Activated CD4-positive, alpha-beta T cell treated with anti-CD3 and anti-CD28 coated beads, Interleukin-2, amount 10 ng/mL, durations not matched to agents 24 days and 14 days (primary cell): ENCODE measurements at regions not wholly inside any gene's neighbourhood (a gene's known extent, or its start where the extent isn't known, plus 50 kb on each side); places are given as distances from the start of the nearest gene placed in this dataset.
A peak's percentile ranks its signal among the peaks of the same experiment; 100 is the strongest.
"Not testable (repeated sequence)": the region's sequence is repeated elsewhere in the genome, so short reads cannot be mapped to it uniquely, and the experiment has no call there.

ENCODE experiments used
- DNase-seq: peaks from one replicate; pipeline ENCODE4 v3.0.0; 2022
- H3K27ac Mint-ChIP-seq: one replicate; pipeline ENCODE4 v1.8.0; 2022; ENCODE audit warnings: mild to moderate bottlenecking, mixed read lengths
- H3K27me3 Mint-ChIP-seq: one replicate; pipeline ENCODE4 v1.8.0; 2022; ENCODE audit warnings: mixed read lengths
- H3K36me3 Mint-ChIP-seq: one replicate; pipeline ENCODE4 v1.8.0; 2022; ENCODE audit warnings: low read depth, mild to moderate bottlenecking, mixed read lengths
- H3K4me1 Mint-ChIP-seq: one replicate; pipeline ENCODE4 v1.8.0; 2021; ENCODE audit warnings: mixed read lengths
- H3K4me3 Mint-ChIP-seq: one replicate; pipeline ENCODE4 v1.8.0; 2022; ENCODE audit warnings: mild to moderate bottlenecking, moderate library complexity, mixed read lengths
- H3K9me3 Mint-ChIP-seq: one replicate; pipeline ENCODE4 v1.8.0; 2021; ENCODE audit warnings: mixed read lengths
- intact Hi-C: fragments of 100-400 bp; cut with micrococcal nuclease; formaldehyde crosslinking; loops from one replicate; pipeline ENCODE4 v1.15.1; 2023

- Mint-ChIP-seq H3K4me3 (peak overlapping the region; percentile 90), H3K27me3 (peaks cover 2% of the 10 kb centered on the region), H3K27ac (no peak overlapping the region)
Measured at GRCh38 chr7:67301667-67302066, 305.0 kb downstream of the TYW1 start.

DNA sequence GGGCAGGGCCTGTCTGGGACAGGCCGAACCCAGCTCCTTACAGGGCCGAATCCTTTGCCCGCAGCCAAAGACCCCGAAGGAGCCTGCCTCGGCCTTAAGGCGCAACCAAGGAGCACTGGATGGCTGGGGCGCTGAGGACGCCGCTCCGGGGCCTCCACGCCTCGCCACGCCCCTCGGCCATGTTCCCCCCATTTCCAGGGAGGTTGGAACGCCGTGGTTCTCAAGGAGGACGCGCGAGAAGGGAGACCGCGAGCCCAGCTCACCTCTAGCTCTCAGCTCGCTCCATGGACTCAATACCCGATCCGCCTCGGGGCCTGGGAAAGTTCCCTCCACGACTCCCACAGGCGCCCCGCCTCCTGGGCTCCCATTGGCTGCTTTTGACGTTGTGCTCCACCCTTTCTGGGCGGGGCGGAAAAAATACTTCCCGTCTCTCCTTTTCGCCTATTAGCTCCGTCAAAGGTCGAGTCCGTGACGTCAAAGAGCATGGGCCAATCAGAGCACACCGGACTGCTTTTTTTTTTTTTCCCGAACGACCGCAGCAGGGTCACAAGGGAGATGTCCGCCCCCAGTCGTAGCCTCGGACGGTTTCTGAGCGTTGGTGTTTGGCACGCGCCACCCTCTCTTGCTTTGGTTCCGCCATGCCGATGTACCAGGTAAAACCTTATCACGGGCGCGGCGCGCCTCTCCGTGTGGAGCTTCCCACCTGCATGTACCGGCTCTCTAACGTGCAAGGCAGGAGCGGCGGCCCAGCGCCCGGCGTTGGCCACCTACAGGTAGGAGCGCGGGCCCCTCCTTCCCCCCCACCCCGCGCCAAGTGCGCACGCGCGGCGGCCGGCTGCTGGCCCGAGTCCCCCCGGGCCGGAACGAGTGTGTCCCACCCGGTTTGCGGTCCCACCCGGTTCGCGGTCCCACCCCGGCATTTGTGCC lies 305.7 kb downstream of the TYW1 start:
- Mint-ChIP-seq H3K4me3 (peak overlapping the region; percentile 90), H3K9me3 (no peaks in the 10 kb centered on the region), H3K27ac (peak overlapping the region; percentile 97), H3K4me1 (peaks cover 26% of the 10 kb centered on the region), H3K36me3 (peaks cover 14% of the 10 kb centered on the region), H3K27me3 (peaks cover 2% of the 10 kb centered on the region)
- intact Hi-C loops: loop anchor here (5.0 to 10.0 kb wide), 4 partner anchors 260 to 1318 kb away; partner anchors contain the start of gene GUSB
- peak; percentile 99 for DNase-seq

More at GRCh38 chr7:67301667-67302066, 305.0 kb downstream of the TYW1 start:
- no peak for DNase-seq
- H3K36me3 Mint-ChIP-seq: peaks cover 14% of the 10 kb centered on the region
- H3K4me1 Mint-ChIP-seq: peaks cover 25% of the 10 kb centered on the region
- H3K9me3 Mint-ChIP-seq: no peaks in the 10 kb centered on the region
- intact Hi-C loops: loop anchor here (5.0 to 10.0 kb wide), 4 partner anchors 259 to 1317 kb away; partner anchors contain the start of gene GUSB

- peaks cover 26% of the 10 kb centered on the region for H3K4me1 Mint-ChIP-seq
- H3K27me3 Mint-ChIP-seq, DNase-seq, H3K9me3 Mint-ChIP-seq: not testable (repeated sequence)
- H3K36me3 Mint-ChIP-seq: peaks cover 34% of the 10 kb centered on the region
- peak overlapping the region; percentile 20 for H3K27ac Mint-ChIP-seq
- peak overlapping the region; percentile 30 for H3K4me3 Mint-ChIP-seq
- intact Hi-C loops: loop anchor here (5.0 to 10.0 kb wide), 4 partner anchors 263 to 1320 kb away; partner anchors contain the start of gene GUSB
Measured at GRCh38 chr7:67304846-67305245, 308.2 kb downstream of the TYW1 start.

DNA sequence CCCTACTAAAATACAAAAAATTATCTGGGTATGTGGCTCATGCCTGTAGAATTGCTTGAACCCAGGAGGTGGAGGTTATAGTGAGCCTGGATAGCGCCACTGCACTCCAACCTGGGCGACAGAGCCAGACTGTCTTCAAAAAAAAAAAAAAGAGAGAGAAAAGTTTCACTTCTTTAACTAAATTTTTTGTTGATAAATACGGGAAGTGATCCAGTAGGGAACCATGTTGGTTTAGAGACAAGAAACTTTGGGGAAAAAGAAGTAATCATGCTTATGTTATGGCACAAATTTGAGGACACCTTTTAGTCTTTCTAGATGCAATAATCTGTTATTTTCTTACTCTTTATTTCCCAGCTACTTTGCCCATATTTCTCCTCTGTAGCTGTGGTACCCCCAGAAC lies 309.7 kb downstream of the TYW1 start:
- peaks cover 2% of the 10 kb centered on the region for H3K27me3 Mint-ChIP-seq
- DNase-seq: no peak

DNA sequence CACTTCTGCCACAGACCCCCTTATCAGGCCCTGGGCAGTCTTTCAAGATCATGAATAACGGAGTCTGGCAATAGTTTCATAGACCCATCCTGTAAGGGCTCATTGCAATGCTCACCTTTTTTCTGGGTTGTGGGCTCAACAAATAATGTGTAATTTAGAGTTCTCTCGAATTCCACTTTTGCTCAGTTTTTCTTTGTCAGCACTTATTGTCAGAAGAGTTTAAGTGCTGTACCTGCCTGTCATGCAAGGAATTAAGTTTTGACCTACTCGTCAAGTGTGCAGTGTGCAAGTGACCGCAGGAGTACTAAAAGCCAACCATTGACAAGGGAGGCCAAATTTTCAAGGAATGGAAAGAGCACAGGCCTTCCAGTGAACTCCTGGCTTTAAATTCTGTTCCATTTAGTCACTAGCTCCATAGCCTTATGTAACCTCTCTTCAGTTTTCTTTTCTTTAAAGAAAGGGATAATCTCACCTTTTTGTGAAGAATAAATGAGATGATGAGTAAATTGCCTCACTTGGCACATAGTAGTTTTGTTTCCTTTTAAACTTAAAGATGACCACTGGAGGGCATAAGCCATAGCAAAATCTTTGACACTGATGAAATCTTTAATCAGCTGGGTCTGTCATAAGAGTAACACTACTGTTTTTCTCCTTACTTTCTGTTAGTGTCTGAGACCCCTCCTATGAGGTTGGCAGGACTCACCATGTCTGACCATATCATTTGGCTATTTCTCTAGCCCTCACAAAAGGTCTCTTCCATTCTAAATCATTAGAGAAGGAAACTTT lies 313.3 kb downstream of the TYW1 start:
- intact Hi-C loops: loop anchor here (10.0 kb wide), 3 partner anchors 465 to 1325 kb away; partner anchors contain the start of gene GUSB
- DNase-seq: no peak
- peaks cover 11% of the 10 kb centered on the region for H3K4me1 Mint-ChIP-seq
- H3K4me3 Mint-ChIP-seq: no peak overlapping the region
- H3K27ac Mint-ChIP-seq: no peak overlapping the region
- no peaks in the 10 kb centered on the region for H3K27me3 Mint-ChIP-seq
- peaks cover 68% of the 10 kb centered on the region for H3K36me3 Mint-ChIP-seq
- no peaks in the 10 kb centered on the region for H3K9me3 Mint-ChIP-seq

More for the DNA sequence above, 309.7 kb downstream of the TYW1 start:
- intact Hi-C loops: loop anchor here (10.0 kb wide), 3 partner anchors 462 to 1322 kb away; partner anchors contain the start of gene GUSB
- H3K36me3 Mint-ChIP-seq: peaks cover 49% of the 10 kb centered on the region
- no peak overlapping the region for H3K4me3 Mint-ChIP-seq
- H3K4me1 Mint-ChIP-seq: peaks cover 22% of the 10 kb centered on the region
- H3K9me3 Mint-ChIP-seq: no peaks in the 10 kb centered on the region
- no peak overlapping the region for H3K27ac Mint-ChIP-seq

GRCh38 chr7:67311901-67312300 lies 315.3 kb downstream of the TYW1 start:
- intact Hi-C loops: no loop called here
- Mint-ChIP-seq H3K36me3 (peaks cover 70% of the 10 kb centered on the region), H3K4me1 (peaks cover 3% of the 10 kb centered on the region)

GRCh38 chr7:67313213-67313612 lies 316.6 kb downstream of the TYW1 start:
- peaks cover 70% of the 10 kb centered on the region for H3K36me3 Mint-ChIP-seq
- intact Hi-C loops: no loop called here
- no peaks in the 10 kb centered on the region for H3K9me3 Mint-ChIP-seq
- H3K4me3 Mint-ChIP-seq: no peak overlapping the region
- H3K4me1 Mint-ChIP-seq: peaks cover 3% of the 10 kb centered on the region
- H3K27ac Mint-ChIP-seq: no peak overlapping the region
- DNase-seq: no peak
- H3K27me3 Mint-ChIP-seq: no peaks in the 10 kb centered on the region

More at GRCh38 chr7:67311901-67312300, 315.3 kb downstream of the TYW1 start:
- no peak overlapping the region for H3K4me3 Mint-ChIP-seq
- H3K27ac Mint-ChIP-seq: no peak overlapping the region
- H3K27me3 Mint-ChIP-seq: no peaks in the 10 kb centered on the region
- DNase-seq: no peak
- H3K9me3 Mint-ChIP-seq: no peaks in the 10 kb centered on the region

GRCh38 chr7:67316902-67317301 lies 320.3 kb downstream of the TYW1 start:
- H3K4me3 Mint-ChIP-seq, H3K27me3 Mint-ChIP-seq, DNase-seq, H3K4me1 Mint-ChIP-seq, H3K9me3 Mint-ChIP-seq, H3K27ac Mint-ChIP-seq, intact Hi-C loops: not testable (repeated sequence)
- H3K36me3 Mint-ChIP-seq: peaks cover 42% of the 10 kb centered on the region

DNA sequence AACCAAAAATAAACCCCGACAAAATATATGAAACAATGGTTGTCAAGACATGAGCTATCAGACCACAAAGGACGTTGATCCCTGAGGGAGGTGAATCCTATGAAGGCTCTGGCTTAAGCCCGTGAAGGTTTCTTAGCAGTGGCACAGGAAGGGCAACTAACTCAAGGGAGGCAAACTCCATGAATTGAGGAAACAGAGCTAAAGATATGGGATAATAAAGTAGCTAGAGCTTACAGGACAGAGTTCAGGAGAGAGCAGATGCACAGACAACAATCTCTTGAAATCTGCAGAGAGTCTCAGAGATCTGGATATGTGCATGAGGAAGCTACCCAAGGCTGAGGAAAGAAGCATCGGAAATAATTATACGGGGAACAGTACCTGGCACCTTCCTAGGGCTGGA lies 331.6 kb downstream of the TYW1 start:
- H3K27me3 Mint-ChIP-seq, DNase-seq, H3K9me3 Mint-ChIP-seq, H3K4me1 Mint-ChIP-seq, H3K4me3 Mint-ChIP-seq, H3K27ac Mint-ChIP-seq, intact Hi-C loops, H3K36me3 Mint-ChIP-seq: not testable (repeated sequence)

- H3K27ac Mint-ChIP-seq, DNase-seq, H3K4me1 Mint-ChIP-seq, H3K4me3 Mint-ChIP-seq, H3K9me3 Mint-ChIP-seq, H3K27me3 Mint-ChIP-seq, H3K36me3 Mint-ChIP-seq, intact Hi-C loops: not testable (repeated sequence)
Measured at GRCh38 chr7:67335165-67335564, 338.5 kb downstream of the TYW1 start.

GRCh38 chr7:67335663-67336062 lies 339.0 kb downstream of the TYW1 start:
- H3K4me3 Mint-ChIP-seq, H3K27ac Mint-ChIP-seq, H3K36me3 Mint-ChIP-seq, H3K9me3 Mint-ChIP-seq, H3K27me3 Mint-ChIP-seq, H3K4me1 Mint-ChIP-seq, intact Hi-C loops, DNase-seq: not testable (repeated sequence)

DNA sequence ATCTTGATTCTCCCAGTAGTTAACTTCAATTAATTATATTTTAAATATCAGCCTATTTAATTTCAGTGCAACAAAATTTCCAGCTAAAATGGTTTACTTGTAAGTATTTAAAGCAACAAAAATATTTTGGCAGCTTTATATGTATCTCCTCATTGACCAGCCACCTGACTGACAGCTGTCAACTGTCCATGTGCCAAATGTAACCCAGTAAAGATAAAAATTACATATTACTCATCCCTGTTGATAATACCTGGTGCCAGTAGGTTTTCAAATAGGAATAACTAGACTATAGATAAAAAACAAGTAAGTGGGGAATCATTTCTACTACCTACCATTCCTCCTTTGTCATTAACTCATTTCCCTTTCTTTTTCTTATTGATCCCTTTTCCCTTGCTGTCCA lies 341.9 kb downstream of the TYW1 start:
- H3K27me3 Mint-ChIP-seq, intact Hi-C loops, H3K27ac Mint-ChIP-seq, H3K9me3 Mint-ChIP-seq, H3K36me3 Mint-ChIP-seq, H3K4me1 Mint-ChIP-seq, H3K4me3 Mint-ChIP-seq, DNase-seq: not testable (repeated sequence)

- intact Hi-C loops: no loop called here
- peak; percentile 17 for DNase-seq
- no peaks in the 10 kb centered on the region for H3K27me3 Mint-ChIP-seq
- H3K4me1 Mint-ChIP-seq: no peaks in the 10 kb centered on the region
- H3K4me3 Mint-ChIP-seq: no peak overlapping the region
- H3K9me3 Mint-ChIP-seq: no peaks in the 10 kb centered on the region
- peaks cover 9% of the 10 kb centered on the region for H3K36me3 Mint-ChIP-seq
- peak overlapping the region; percentile 37 for H3K27ac Mint-ChIP-seq
Measured at GRCh38 chr7:67341153-67341768, 344.6 kb downstream of the TYW1 start.
